Mesothelial cell of epicardium (in vitro differentiated cells): ENCODE measurements at regions not wholly inside any gene's neighbourhood (a gene's known extent, or its start where the extent isn't known, plus 50 kb on each side); places are given as distances from the start of the nearest gene placed in this dataset.

Source experiments
- DNase-seq, 2 experiments: peaks; one replicate each; pipeline ENCODE4 v3.0.0; 2021; ENCODE audit warnings: low spot score in 2 of 2; ENCODE audit not compliant: unreplicated experiment in 2 of 2
- H3K27ac Mint-ChIP-seq: 2 replicates; pipeline ENCODE4 v1.8.0; 2021; ENCODE audit warnings: mixed read lengths
- H3K27me3 Mint-ChIP-seq: 2 replicates; pipeline ENCODE4 v1.8.0; 2021; ENCODE audit warnings: low read depth, mixed read lengths
- H3K36me3 Mint-ChIP-seq: 2 replicates; pipeline ENCODE4 v1.8.0; 2021; ENCODE audit warnings: mixed read lengths
- H3K4me1 Mint-ChIP-seq: 2 replicates; pipeline ENCODE4 v1.8.0; 2021; ENCODE audit warnings: mixed read lengths
- H3K4me3 Mint-ChIP-seq: 2 replicates; pipeline ENCODE4 v1.8.0; 2021; ENCODE audit warnings: mild to moderate bottlenecking, moderate library complexity, mixed read lengths
- H3K9me3 Mint-ChIP-seq: 2 replicates; pipeline ENCODE4 v1.8.0; 2021; ENCODE audit warnings: mixed read lengths
- CTCF ChIP-seq: fragments of 200-600 bp; sonication (generic); IDR thresholded peaks from one replicate; pipeline ENCODE4 v1.5.0; 2021; ENCODE audit warnings: antibody characterized with exemption; ENCODE audit not compliant: unreplicated experiment

GRCh38 chr1:56137521-56138505 is 441.6 kb downstream of the PLPP3 start:
- TF ChIP-seq CTCF: peak; percentile 20
- no peak for DNase-seq
- H3K4me1 Mint-ChIP-seq: peaks cover 19% of the 10 kb centered on the region
- H3K27me3 Mint-ChIP-seq: no peaks in the 10 kb centered on the region
- H3K9me3 Mint-ChIP-seq: no peaks in the 10 kb centered on the region
- H3K27ac Mint-ChIP-seq: no peak overlapping the region
- H3K4me3 Mint-ChIP-seq: no peak overlapping the region
- H3K36me3 Mint-ChIP-seq: no peaks in the 10 kb centered on the region

GRCh38 chr1:56137090-56137489 is 442.3 kb downstream of the PLPP3 start:
- no peak for DNase-seq
- Mint-ChIP-seq H3K4me1 (peaks cover 19% of the 10 kb centered on the region), H3K27ac (no peak overlapping the region), H3K9me3 (no peaks in the 10 kb centered on the region), H3K4me3 (no peak overlapping the region), H3K27me3 (no peaks in the 10 kb centered on the region), H3K36me3 (no peaks in the 10 kb centered on the region)
- TF ChIP-seq CTCF: no peak

- Mint-ChIP-seq H3K4me3 (no peak overlapping the region), H3K36me3 (no peaks in the 10 kb centered on the region), H3K4me1 (peaks cover 19% of the 10 kb centered on the region), H3K27me3 (no peaks in the 10 kb centered on the region), H3K9me3 (no peaks in the 10 kb centered on the region), H3K27ac (no peak overlapping the region)
- TF ChIP-seq CTCF: no peak
- DNase-seq: no peak
Measured at GRCh38 chr1:56135864-56136147, 443.6 kb downstream of the PLPP3 start.

- no peaks in the 10 kb centered on the region for H3K9me3 Mint-ChIP-seq
- no peak overlapping the region for H3K27ac Mint-ChIP-seq
- H3K4me3 Mint-ChIP-seq: no peak overlapping the region
- TF ChIP-seq CTCF: no peak
- no peaks in the 10 kb centered on the region for H3K27me3 Mint-ChIP-seq
- no peaks in the 10 kb centered on the region for H3K36me3 Mint-ChIP-seq
- DNase-seq: no peak
- peaks cover 19% of the 10 kb centered on the region for H3K4me1 Mint-ChIP-seq
Measured at GRCh38 chr1:56135069-56135863, 444.1 kb downstream of the PLPP3 start.

GRCh38 chr1:56133522-56134472 is 445.6 kb downstream of the PLPP3 start:
- no peak for TF ChIP-seq CTCF
- H3K9me3 Mint-ChIP-seq: no peaks in the 10 kb centered on the region
- no peak for DNase-seq
- H3K27ac Mint-ChIP-seq: no peak overlapping the region
- no peak overlapping the region for H3K4me3 Mint-ChIP-seq
- no peaks in the 10 kb centered on the region for H3K36me3 Mint-ChIP-seq
- no peaks in the 10 kb centered on the region for H3K27me3 Mint-ChIP-seq
- H3K4me1 Mint-ChIP-seq: peaks cover 15% of the 10 kb centered on the region
